H9 (cell line): ENCODE measurements at regions not wholly inside any gene's neighbourhood (a gene's known extent, or its start where the extent isn't known, plus 50 kb on each side); places are given as distances from the start of the nearest gene placed in this dataset.

Source experiments
- DNase-seq: peaks from one replicate; pipeline ENCODE4 v3.0.0-alpha.2; 2017
- H2AFZ ChIP-seq: one replicate; pipeline ENCODE4 v1.6.1; 2013; ENCODE audit warnings: mild to moderate bottlenecking, low read length, control low read depth, moderate library complexity
- H2AK5ac ChIP-seq: 2 replicates; pipeline ENCODE4 v1.6.1; 2013; ENCODE audit warnings: low read length, control low read depth, mixed read lengths; ENCODE audit not compliant: insufficient read length
- H2BK120ac ChIP-seq: one replicate; pipeline ENCODE4 v1.6.1; 2013; ENCODE audit warnings: low read depth, mild to moderate bottlenecking, low read length, control low read depth, inconsistent platforms; ENCODE audit not compliant: poor library complexity, severe bottlenecking
- H2BK12ac ChIP-seq: 2 replicates; pipeline ENCODE4 v1.6.1; 2013; ENCODE audit warnings: low read length, control low read depth, mixed read lengths, low read depth; ENCODE audit not compliant: insufficient read length
- H2BK15ac ChIP-seq: 2 replicates; pipeline ENCODE4 v1.6.1; 2013; ENCODE audit warnings: low read depth, low read length, control low read depth
- H2BK20ac ChIP-seq: one replicate; pipeline ENCODE4 v1.6.1; 2013; ENCODE audit warnings: low read depth, mild to moderate bottlenecking, low read length, control low read depth, inconsistent platforms; ENCODE audit not compliant: poor library complexity, severe bottlenecking
- H2BK5ac ChIP-seq: 2 replicates; pipeline ENCODE4 v1.6.1; 2013; ENCODE audit warnings: low read length, control low read depth, mixed read lengths; ENCODE audit not compliant: insufficient read length
- H3K14ac ChIP-seq: 2 replicates; pipeline ENCODE4 v1.6.1; 2013; ENCODE audit warnings: low read length, control low read depth; ENCODE audit not compliant: insufficient read depth
- H3K18ac ChIP-seq: 2 replicates; pipeline ENCODE4 v1.6.1; 2013; ENCODE audit warnings: low read depth, mild to moderate bottlenecking, mixed read lengths, low read length, control low read depth; ENCODE audit not compliant: insufficient read length
- H3K23ac ChIP-seq: 2 replicates; pipeline ENCODE4 v1.6.1; 2013; ENCODE audit warnings: low read length, control low read depth, mixed read lengths, low read depth; ENCODE audit not compliant: insufficient read length
- H3K23me2 ChIP-seq: 2 replicates; pipeline ENCODE4 v1.6.1; 2013; ENCODE audit warnings: low read depth, mild to moderate bottlenecking, mixed read lengths, low read length, control low read depth; ENCODE audit not compliant: insufficient read length, poor library complexity, severe bottlenecking
- H3K27ac ChIP-seq: 2 replicates; pipeline ENCODE4 v1.5.1; 2013; ENCODE audit warnings: low read length, control low read depth, mixed read lengths, low read depth; ENCODE audit not compliant: insufficient read length
- H3K27me3 ChIP-seq: 2 replicates; pipeline ENCODE4 v1.6.1; 2013; ENCODE audit warnings: low read length, control low read depth, inconsistent platforms; ENCODE audit not compliant: insufficient read depth
- H3K4ac ChIP-seq: 2 replicates; pipeline ENCODE4 v1.6.1; 2013; ENCODE audit warnings: low read depth, mild to moderate bottlenecking, control low read depth, inconsistent platforms, low read length, moderate library complexity
- H3K4me1 ChIP-seq: 2 replicates; pipeline ENCODE4 v1.6.1; 2013; ENCODE audit warnings: low read length, control low read depth, inconsistent platforms; ENCODE audit not compliant: insufficient read depth
- H3K4me2 ChIP-seq: 2 replicates; pipeline ENCODE4 v1.6.1; 2013; ENCODE audit warnings: low read length, control low read depth, mixed read lengths; ENCODE audit not compliant: insufficient read length, insufficient read depth
- H3K56ac ChIP-seq: 2 replicates; pipeline ENCODE4 v1.6.1; 2013; ENCODE audit warnings: low read depth, mild to moderate bottlenecking, mixed read lengths, low read length, control low read depth; ENCODE audit not compliant: insufficient read length
- H3K79me1 ChIP-seq: 2 replicates; pipeline ENCODE4 v1.6.1; 2013; ENCODE audit warnings: low read depth, mild to moderate bottlenecking, moderate library complexity, low read length, control low read depth, inconsistent platforms; ENCODE audit not compliant: insufficient read depth, poor library complexity, severe bottlenecking
- H3K79me2 ChIP-seq: 2 replicates; pipeline ENCODE4 v1.6.1; 2013; ENCODE audit warnings: low read length, control low read depth, inconsistent platforms; ENCODE audit not compliant: insufficient read depth
- H3K9ac ChIP-seq: 2 replicates; pipeline ENCODE4 v1.6.1; 2013; ENCODE audit warnings: low read length, control low read depth, mixed read lengths; ENCODE audit not compliant: insufficient read length; ENCODE audit errors: extremely low read depth
- H3K9me3 ChIP-seq: one replicate; pipeline ENCODE4 v1.6.1; 2013; ENCODE audit warnings: low read depth, low read length, inconsistent platforms; ENCODE audit not compliant: control insufficient read depth
- H3T11ph ChIP-seq: one replicate; pipeline ENCODE4 v1.6.1; 2013; ENCODE audit warnings: mild to moderate bottlenecking, low read length, control low read depth, inconsistent platforms
- H4K20me1 ChIP-seq: one replicate; pipeline ENCODE4 v1.6.1; 2013; ENCODE audit not compliant: control insufficient read depth, insufficient read length, insufficient read depth
- H4K5ac ChIP-seq: 2 replicates; pipeline ENCODE4 v1.6.1; 2013; ENCODE audit warnings: low read depth, mild to moderate bottlenecking, mixed read lengths, low read length, control low read depth; ENCODE audit not compliant: insufficient read length
- H4K8ac ChIP-seq: replicated peaks from 2 replicates; pipeline ENCODE4 v1.6.1; 2013; ENCODE audit warnings: low read length, control low read depth, mixed read lengths, low read depth; ENCODE audit not compliant: insufficient read length
- H4K91ac ChIP-seq: 2 replicates; pipeline ENCODE4 v1.6.1; 2013; ENCODE audit warnings: low read depth, mild to moderate bottlenecking, moderate library complexity, mixed read lengths, low read length, control low read depth; ENCODE audit not compliant: insufficient read length
- H3K27ac Mint-ChIP-seq, 3 experiments: 2 replicates in 2 of 3; 3 replicates in 1 of 3; pipeline ENCODE4 v1.8.0; 2020 to 2021; ENCODE audit warnings: mixed read lengths in 3 of 3, mild to moderate bottlenecking in 1 of 3, moderate library complexity in 1 of 3
- H3K27me3 Mint-ChIP-seq: 2 replicates; pipeline ENCODE4 v1.8.0; 2021; ENCODE audit warnings: low read depth, mild to moderate bottlenecking, moderate library complexity, mixed read lengths
- H3K36me3 Mint-ChIP-seq, 3 experiments: 2 replicates in 2 of 3; 3 replicates in 1 of 3; pipeline ENCODE4 v1.8.0; 2020 to 2021; ENCODE audit warnings: low read depth in 3 of 3, mixed read lengths in 3 of 3; ENCODE audit not compliant: insufficient read depth in 1 of 3
- H3K4me1 Mint-ChIP-seq, 2 experiments: 2 replicates each; pipeline ENCODE4 v1.8.0; 2020; ENCODE audit warnings: mixed read lengths in 2 of 2
- H3K4me3 Mint-ChIP-seq, 2 experiments: 2 replicates in 1 of 2; 3 replicates in 1 of 2; pipeline ENCODE4 v1.8.0; 2020 to 2021; ENCODE audit warnings: mild to moderate bottlenecking in 2 of 2, mixed read lengths in 2 of 2, moderate library complexity in 1 of 2
- H3K9me3 Mint-ChIP-seq, 2 experiments: 2 replicates in 1 of 2; 3 replicates in 1 of 2; pipeline ENCODE4 v1.8.0; 2020; ENCODE audit warnings: mild to moderate bottlenecking in 2 of 2, mixed read lengths in 2 of 2, moderate library complexity in 1 of 2
- CTCF ChIP-seq: fragments of 200-600 bp; sonication (generic); conservative IDR thresholded peaks from 3 replicates; pipeline ENCODE4 v1.8.0; 2021; ENCODE audit warnings: antibody characterized with exemption, mild to moderate bottlenecking
- WGBS: extraction: QIAGEN DNeasy Blood & Tissue Kit; methylation state at CpG from one replicate; pipeline ENCODE4 v1.1.7; 2013; ENCODE audit warnings: missing lambda C conversion rate, low lambda C conversion rate, mixed read lengths; ENCODE audit not compliant: insufficient read length; ENCODE audit errors: extremely low coverage; 5-methylcytosine and 5-hydroxymethylcytosine counted together

DNA sequence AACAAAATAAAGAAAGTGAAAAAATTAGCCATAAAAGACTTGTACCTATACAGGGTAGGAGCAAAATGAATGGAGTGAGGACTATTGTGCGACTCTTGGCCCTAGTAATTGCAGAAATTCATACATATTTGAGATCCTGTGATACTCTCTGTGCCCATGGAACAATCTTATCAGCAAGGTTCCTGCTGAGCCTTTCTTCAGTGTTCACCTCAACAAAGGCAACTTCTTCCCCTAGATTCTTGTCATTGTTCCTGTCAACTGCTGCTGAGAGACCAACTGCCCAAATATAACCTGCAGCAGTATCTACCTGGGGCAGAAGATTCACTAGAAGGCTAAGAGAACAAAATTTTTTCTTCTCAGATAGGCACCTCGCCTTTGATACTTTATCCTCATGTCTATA is 187.4 kb downstream of the NEBL start:
- no peak overlapping the region for H3K27ac Mint-ChIP-seq
- Histone ChIP-seq H4K20me1 (no peaks in the 10 kb centered on the region), H2AFZ (no peak overlapping the region), H2BK15ac (no peak overlapping the region), H3K79me2 (no peaks in the 10 kb centered on the region), H3K4me2 (no peak overlapping the region), H3K56ac (no peak overlapping the region), H3K27me3 (no peaks in the 10 kb centered on the region; the same call in 1 of the 2 replicates), H2BK12ac (no peak overlapping the region), H4K91ac (no peak overlapping the region), H3K79me1 (no peaks in the 10 kb centered on the region), H2BK120ac (no peak overlapping the region), H4K8ac (no peak overlapping the region), H3K4me1 (no peaks in the 10 kb centered on the region; the same call in 1 of the 2 replicates), H3K4ac (no peak overlapping the region), H3K14ac (no peak overlapping the region), H3K27ac (no peak overlapping the region), H3K18ac (no peak overlapping the region), H2BK20ac (no peak overlapping the region), H3K9ac (no peak overlapping the region), H2BK5ac (no peak overlapping the region), H3K23me2 (no peaks in the 10 kb centered on the region), H3K23ac (no peak overlapping the region), H3T11ph (no peak overlapping the region), H2AK5ac (no peak overlapping the region), H4K5ac (no peak overlapping the region), H3K9me3 (no peaks in the 10 kb centered on the region)
- DNase-seq = no peak
- no peaks in the 10 kb centered on the region; a peak in 1 of 7 replicates for H3K36me3 Mint-ChIP-seq
- no peak overlapping the region for H3K4me3 Mint-ChIP-seq
- H3K9me3 Mint-ChIP-seq = no peaks in the 10 kb centered on the region
- WGBS = no CpG with 5 or more reads among the region's 2 CpGs
- TF ChIP-seq CTCF = no peak
- H3K27me3 Mint-ChIP-seq = peaks cover 43% of the 10 kb centered on the region
- H3K4me1 Mint-ChIP-seq = peaks cover 20 to 24% of the 10 kb centered on the region in 2 experiments
